ENCODE measurements at regions not wholly inside any gene's neighbourhood (a gene's known extent, or its start where the extent isn't known, plus 50 kb on each side); places are given as distances from the start of the nearest gene placed in this dataset.

DNA sequence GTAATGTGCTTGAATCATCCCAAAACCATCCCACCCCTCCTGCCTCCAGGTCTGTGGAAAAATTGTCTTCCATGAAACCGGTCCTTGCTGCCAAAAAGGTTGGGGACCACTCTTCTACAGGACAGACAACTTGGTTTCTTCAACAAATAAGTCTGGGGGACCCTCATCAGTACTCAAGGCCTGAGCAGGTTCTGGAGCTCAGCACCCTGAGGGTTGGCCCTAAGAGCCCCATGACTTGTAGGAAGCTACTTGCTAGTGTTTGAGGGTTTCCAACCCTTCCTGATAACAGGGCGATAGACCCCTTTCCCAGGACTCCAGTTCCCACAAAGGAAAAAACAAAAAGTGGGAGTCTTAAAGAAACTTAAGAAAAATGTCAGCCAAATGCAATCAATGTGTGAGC is 52.9 kb upstream of the SLCO2A1 start (continued):
- no peak for TF ChIP-seq RXRA (IDR thresholded peaks at IDR 0.05; ENCODE audit: insufficient read depth, low read depth, low read length)
- TF ChIP-seq EP300 (IDR thresholded peaks at IDR 0.05; ENCODE audit: borderline replicate concordance in 1 of 2, low read depth in 2 of 2, low read length in 2 of 2), result no peak

Data from H1 (cell line).